NT2/D1 (cell line): ENCODE measurements at regions not wholly inside any gene's neighbourhood (a gene's known extent, or its start where the extent isn't known, plus 50 kb on each side); places are given as distances from the start of the nearest gene placed in this dataset.

ENCODE experiments used
- DNase-seq: peaks from one replicate; pipeline ENCODE4 v3.0.0-alpha.2; 2011; ENCODE audit warnings: low read depth, low spot score
- H3K27me3 ChIP-seq: 2 replicates; pipeline ENCODE4 v1.6.0; 2011; ENCODE audit warnings: mild to moderate bottlenecking; ENCODE audit not compliant: insufficient read length, insufficient read depth
- H3K36me3 ChIP-seq: 2 replicates; pipeline ENCODE4 v1.6.1; 2011; ENCODE audit warnings: mild to moderate bottlenecking, low read length, mixed read lengths; ENCODE audit not compliant: insufficient read depth, insufficient read length
- H3K4me1 ChIP-seq: 2 replicates; pipeline ENCODE4 v1.5.1; 2011; ENCODE audit not compliant: insufficient read depth, insufficient read length
- H3K4me3 ChIP-seq: 2 replicates; pipeline ENCODE4 v1.5.1; 2011; ENCODE audit warnings: low read depth; ENCODE audit not compliant: insufficient read length
- H3K9ac ChIP-seq: 2 replicates; pipeline ENCODE4 v1.6.0; 2011; ENCODE audit warnings: low read depth; ENCODE audit not compliant: insufficient read length
- H3K9me3 ChIP-seq: 2 replicates; pipeline ENCODE4 v1.5.1; 2011; ENCODE audit warnings: mild to moderate bottlenecking, low read length; ENCODE audit not compliant: insufficient read depth
- SUZ12 ChIP-seq: IDR thresholded peaks from 2 replicates; pipeline ENCODE4 v1.6.1; 2011; ENCODE audit not compliant: insufficient read length, insufficient read depth; ENCODE audit errors: extremely low read depth
- YY1 ChIP-seq: IDR thresholded peaks from 2 replicates; pipeline ENCODE4 v1.6.1; 2011; ENCODE audit not compliant: insufficient read length, insufficient read depth
- ZNF274 ChIP-seq: IDR thresholded peaks from 2 replicates; pipeline ENCODE4 v1.6.1; 2011; ENCODE audit warnings: mild to moderate bottlenecking, low read depth, low read length

DNA sequence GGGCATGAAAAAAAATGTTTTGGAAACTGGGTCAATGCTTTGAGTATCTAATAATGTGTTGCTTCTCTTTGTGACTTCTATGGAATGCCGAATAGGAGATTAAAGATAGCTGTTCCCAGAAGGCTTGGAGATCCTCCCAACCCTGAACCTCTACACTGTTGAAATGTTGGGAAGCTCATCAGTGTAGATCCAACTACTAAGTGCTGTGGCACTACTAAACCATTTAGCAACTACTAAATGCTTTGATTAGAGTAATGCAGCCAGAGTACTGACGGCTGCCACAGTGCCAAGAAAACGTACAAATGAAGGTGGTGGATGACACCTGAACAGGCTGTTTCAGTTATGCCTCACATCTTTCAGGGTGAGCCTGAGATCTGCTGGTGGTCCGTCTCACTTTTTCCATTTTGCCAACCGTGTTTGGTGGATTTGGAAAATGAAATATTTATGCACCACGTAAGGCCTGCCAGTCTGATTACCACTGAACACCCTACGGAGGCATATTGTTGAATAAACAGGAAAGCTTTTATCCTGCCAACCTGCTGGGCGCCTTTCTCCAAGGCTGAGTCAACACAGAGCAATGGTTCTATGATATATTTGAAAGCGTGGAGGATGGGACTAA lies 938.0 kb upstream of the FLRT2 start:
- Histone ChIP-seq H3K9ac (no peak overlapping the region), H3K9me3 (no peaks in the 10 kb centered on the region), H3K4me1 (no peaks in the 10 kb centered on the region), H3K36me3 (no peaks in the 10 kb centered on the region), H3K4me3 (no peak overlapping the region), H3K27me3 (no peaks in the 10 kb centered on the region)
- no peak for TF ChIP-seq SUZ12
- no peak for TF ChIP-seq ZNF274
- no peak for TF ChIP-seq YY1
- no peak for DNase-seq

GRCh38 chr14:84592770-84593169 lies 937.2 kb upstream of the FLRT2 start:
- DNase-seq = no peak
- no peak for TF ChIP-seq YY1
- TF ChIP-seq SUZ12 = no peak
- no peak for TF ChIP-seq ZNF274
- Histone ChIP-seq H3K4me1 (no peaks in the 10 kb centered on the region), H3K4me3 (no peak overlapping the region), H3K27me3 (no peaks in the 10 kb centered on the region), H3K36me3 (no peaks in the 10 kb centered on the region), H3K9ac (no peak overlapping the region), H3K9me3 (no peaks in the 10 kb centered on the region)

GRCh38 chr14:84610086-84610485 lies 919.9 kb upstream of the FLRT2 start:
- no peaks in the 10 kb centered on the region for H3K27me3 ChIP-seq
- no peaks in the 10 kb centered on the region for H3K4me1 ChIP-seq
- no peaks in the 10 kb centered on the region for H3K36me3 ChIP-seq
- H3K9ac ChIP-seq = no peak overlapping the region
- no peak for DNase-seq
- H3K4me3 ChIP-seq = no peak overlapping the region
- no peaks in the 10 kb centered on the region for H3K9me3 ChIP-seq
- TF ChIP-seq YY1 (no peak), ZNF274 (no peak), SUZ12 (no peak)

GRCh38 chr14:84622357-84622756 lies 907.6 kb upstream of the FLRT2 start:
- Histone ChIP-seq H3K9ac (no peak overlapping the region), H3K27me3 (no peaks in the 10 kb centered on the region), H3K4me3 (no peak overlapping the region), H3K36me3 (no peaks in the 10 kb centered on the region), H3K4me1 (no peaks in the 10 kb centered on the region), H3K9me3 (no peaks in the 10 kb centered on the region)
- no peak for DNase-seq
- TF ChIP-seq SUZ12 (no peak), YY1 (no peak)

DNA sequence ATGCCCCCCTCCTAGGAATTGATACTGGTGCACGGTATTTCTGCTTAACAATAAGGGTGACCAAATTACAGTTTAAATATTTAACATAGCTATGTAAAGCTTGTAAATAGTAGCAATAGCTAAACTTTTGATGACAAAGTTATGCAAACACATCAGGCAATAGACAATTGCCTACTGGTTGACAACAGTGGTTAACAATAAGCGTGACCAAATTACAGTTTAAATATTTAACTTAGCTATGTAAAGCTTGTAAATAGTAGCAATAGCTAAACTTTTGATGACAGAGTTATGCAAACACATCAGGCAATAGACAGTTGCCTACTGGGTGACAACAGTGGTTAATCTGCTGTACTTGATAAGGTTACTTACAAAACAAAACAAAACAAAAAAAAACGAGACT lies 886.5 kb upstream of the FLRT2 start:
- no peak overlapping the region for H3K4me3 ChIP-seq
- no peaks in the 10 kb centered on the region for H3K9me3 ChIP-seq
- H3K4me1 ChIP-seq = no peaks in the 10 kb centered on the region
- H3K27me3 ChIP-seq = no peaks in the 10 kb centered on the region
- no peak for TF ChIP-seq SUZ12
- no peak for TF ChIP-seq ZNF274
- no peak for TF ChIP-seq YY1
- no peak for DNase-seq
- H3K36me3 ChIP-seq = no peaks in the 10 kb centered on the region
- no peak overlapping the region for H3K9ac ChIP-seq

DNA sequence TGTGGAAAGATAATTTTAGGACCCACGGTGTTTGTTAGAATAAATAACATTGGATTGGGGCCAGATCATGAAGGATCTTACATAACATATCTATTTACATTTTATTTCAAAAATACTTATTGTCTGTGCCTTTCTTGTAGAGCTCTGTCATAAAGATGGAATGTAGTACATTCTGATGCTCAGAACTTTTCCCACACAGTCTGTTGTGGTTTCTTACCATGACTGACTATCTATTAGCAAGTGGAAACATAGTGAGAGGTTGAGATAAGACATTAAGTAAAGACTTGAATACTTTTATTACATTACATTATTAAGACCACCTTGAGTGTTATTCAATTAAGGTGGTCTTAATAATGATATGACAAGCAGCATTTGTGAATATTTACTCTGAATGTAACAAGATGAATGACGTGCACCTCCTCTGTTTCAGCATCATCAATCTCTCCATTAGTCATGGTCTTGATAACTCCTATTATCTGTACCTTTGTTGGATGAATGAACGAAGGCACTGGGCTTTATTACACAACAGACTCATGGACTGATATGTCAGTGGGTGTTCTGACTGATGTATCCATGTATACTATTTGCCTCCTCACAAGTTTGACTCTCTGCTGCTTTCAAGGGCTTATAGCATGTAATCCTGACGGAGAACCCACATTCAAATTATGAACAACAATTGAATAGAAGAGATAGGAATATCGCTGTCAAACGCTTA lies 883.0 kb upstream of the FLRT2 start:
- no peaks in the 10 kb centered on the region for H3K36me3 ChIP-seq
- TF ChIP-seq YY1 (no peak), SUZ12 (no peak), ZNF274 (no peak)
- H3K9me3 ChIP-seq = no peaks in the 10 kb centered on the region
- no peaks in the 10 kb centered on the region for H3K4me1 ChIP-seq
- no peak overlapping the region for H3K9ac ChIP-seq
- no peak overlapping the region for H3K4me3 ChIP-seq
- DNase-seq = no peak
- no peaks in the 10 kb centered on the region for H3K27me3 ChIP-seq

DNA sequence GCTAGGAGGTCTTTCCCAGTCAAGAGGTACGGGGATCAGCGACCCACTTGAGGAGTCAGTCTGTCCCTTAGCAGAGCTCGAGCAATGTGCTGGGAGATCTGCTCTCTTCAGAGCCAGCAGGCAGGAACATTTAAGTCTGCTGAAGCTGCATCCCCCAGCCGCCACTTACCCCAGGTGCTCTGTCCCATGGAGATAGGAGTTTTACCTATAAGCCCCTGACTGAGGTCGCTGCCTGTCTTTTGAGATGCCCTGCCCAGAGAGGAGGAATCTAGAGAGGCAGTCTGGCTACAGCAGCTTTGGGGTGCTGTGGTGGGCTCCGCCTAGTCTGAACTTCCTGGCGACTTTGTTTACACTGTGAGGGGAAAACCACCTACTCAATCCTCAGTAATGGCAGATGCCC lies 874.9 kb upstream of the FLRT2 start:
- Histone ChIP-seq H3K27me3 (no peaks in the 10 kb centered on the region), H3K4me3 (no peak overlapping the region), H3K9me3 (no peaks in the 10 kb centered on the region), H3K9ac (no peak overlapping the region), H3K4me1 (no peaks in the 10 kb centered on the region), H3K36me3 (no peaks in the 10 kb centered on the region)
- no peak for DNase-seq
- TF ChIP-seq ZNF274 (no peak), SUZ12 (no peak)
